T-helper 2 cell (primary cell): ENCODE measurements at regions not wholly inside any gene's neighbourhood (a gene's known extent, or its start where the extent isn't known, plus 50 kb on each side); places are given as distances from the start of the nearest gene placed in this dataset.

ENCODE experiments used
- DNase-seq, 5 experiments: peaks; one replicate each; pipeline versions ENCODE4 v3.0.0 to v3.0.0-alpha.2; 2012 to 2022

GRCh38 chr12:93157279-93157678, 220.4 kb upstream of the NUDT4 start:
- DNase-seq: no peak

- no peak for DNase-seq
Measured at GRCh38 chr12:93158065-93158843, 219.5 kb upstream of the NUDT4 start.

GRCh38 chr12:93163260-93164036, 214.3 kb upstream of the NUDT4 start:
- DNase-seq: no peak

GRCh38 chr12:93164103-93164880, 213.4 kb upstream of the NUDT4 start:
- no peak for DNase-seq

- no peak for DNase-seq
Measured at GRCh38 chr12:93165384-93165932, 212.3 kb upstream of the NUDT4 start.

- DNase-seq: no peak
Measured at GRCh38 chr12:93166541-93167307, 211.0 kb upstream of the NUDT4 start.

GRCh38 chr12:93167331-93167730, 210.4 kb upstream of the NUDT4 start:
- no peak for DNase-seq

GRCh38 chr12:93167841-93168492, 209.8 kb upstream of the NUDT4 start:
- peak in 1 of 5 experiments; percentile 17 for DNase-seq

GRCh38 chr12:93168751-93169150, 209.0 kb upstream of the NUDT4 start:
- DNase-seq: no peak

- no peak for DNase-seq
Measured at GRCh38 chr12:93169536-93169935, 208.2 kb upstream of the NUDT4 start.

GRCh38 chr12:93170928-93171327, 206.8 kb upstream of the NUDT4 start:
- DNase-seq: no peak

- DNase-seq: no peak
Measured at GRCh38 chr12:93173178-93173957, 204.4 kb upstream of the NUDT4 start.

GRCh38 chr12:93174048-93174447, 203.7 kb upstream of the NUDT4 start:
- no peak for DNase-seq

GRCh38 chr12:93174473-93174872, 203.3 kb upstream of the NUDT4 start:
- no peak for DNase-seq

- no peak for DNase-seq
Measured at GRCh38 chr12:93176165-93176564, 201.6 kb upstream of the NUDT4 start.

- no peak for DNase-seq
Measured at GRCh38 chr12:93176610-93177126, 201.1 kb upstream of the NUDT4 start.

GRCh38 chr12:93177208-93178153, 200.2 kb upstream of the NUDT4 start:
- no peak for DNase-seq

- no peak for DNase-seq
Measured at GRCh38 chr12:93178154-93178878, 199.4 kb upstream of the NUDT4 start.

GRCh38 chr12:93179792-93180191, 197.9 kb upstream of the NUDT4 start:
- DNase-seq: no peak
